ENCODE measurements at regions not wholly inside any gene's neighbourhood (a gene's known extent, or its start where the extent isn't known, plus 50 kb on each side); places are given as distances from the start of the nearest gene placed in this dataset.

- no peak overlapping the region for H3K4me3 ChIP-seq (ENCODE audit: low read length)
- no peak for TF ChIP-seq CTCF (IDR thresholded peaks at IDR 0.05; ENCODE audit: insufficient read depth, low read depth, low read length, missing control alignments)
- DNase-seq (ENCODE audit: low read depth), result no peak
Measured at GRCh38 chr5:164742025-164742424, 1236.6 kb downstream of the MAT2B start.

GRCh38 chr5:164746723-164747122, 1241.3 kb downstream of the MAT2B start:
- no peak for TF ChIP-seq CTCF (IDR thresholded peaks at IDR 0.05; ENCODE audit: insufficient read depth, low read depth, low read length, missing control alignments)
- DNase-seq (ENCODE audit: low read depth), result no peak
- no peak overlapping the region for H3K4me3 ChIP-seq (ENCODE audit: low read length)

GRCh38 chr5:164747371-164747770, 1242.0 kb downstream of the MAT2B start:
- no peak for DNase-seq (ENCODE audit: low read depth)
- TF ChIP-seq CTCF (IDR thresholded peaks at IDR 0.05; ENCODE audit: insufficient read depth, low read depth, low read length, missing control alignments), result no peak
- H3K4me3 ChIP-seq (ENCODE audit: low read length), result no peak overlapping the region

GRCh38 chr5:164748861-164749260, 1243.4 kb downstream of the MAT2B start:
- H3K4me3 ChIP-seq (ENCODE audit: low read length), result no peak overlapping the region
- DNase-seq (ENCODE audit: low read depth), result no peak
- TF ChIP-seq CTCF (IDR thresholded peaks at IDR 0.05; ENCODE audit: insufficient read depth, low read depth, low read length, missing control alignments), result no peak

- no peak for DNase-seq (ENCODE audit: low read depth)
- no peak overlapping the region for H3K4me3 ChIP-seq (ENCODE audit: low read length)
- TF ChIP-seq CTCF (IDR thresholded peaks at IDR 0.05; ENCODE audit: insufficient read depth, low read depth, low read length, missing control alignments), result no peak
Measured at GRCh38 chr5:164753434-164753833, 1248.0 kb downstream of the MAT2B start.

GRCh38 chr5:164763206-164763605, 1257.8 kb downstream of the MAT2B start:
- DNase-seq (ENCODE audit: low read depth), result no peak
- no peak overlapping the region for H3K4me3 ChIP-seq (ENCODE audit: low read length)
- no peak for TF ChIP-seq CTCF (IDR thresholded peaks at IDR 0.05; ENCODE audit: insufficient read depth, low read depth, low read length, missing control alignments)

GRCh38 chr5:164772122-164772521, 1266.7 kb downstream of the MAT2B start:
- no peak for TF ChIP-seq CTCF (IDR thresholded peaks at IDR 0.05; ENCODE audit: insufficient read depth, low read depth, low read length, missing control alignments)
- no peak overlapping the region for H3K4me3 ChIP-seq (ENCODE audit: low read length)
- no peak for DNase-seq (ENCODE audit: low read depth)
